Stomach (tissue), 4 donors: ENCODE measurements at regions not wholly inside any gene's neighbourhood (a gene's known extent, or its start where the extent isn't known, plus 50 kb on each side); places are given as distances from the start of the nearest gene placed in this dataset.
"Not testable (repeated sequence)": the region's sequence is repeated elsewhere in the genome, so short reads cannot be mapped to it uniquely, and the experiment has no call there.

Experiments
- CTCF ChIP-seq, 7 experiments: fragments of 450-650 bp in 4 of 7; fragments of 200-600 bp in 3 of 7; sonication (generic) in 3 of 7; IDR thresholded peaks; one replicate each; pipeline ENCODE4 v1.5.1; 2016 to 2019; ENCODE audit warnings: antibody characterized with exemption in 7 of 7, control low read depth in 2 of 7, mild to moderate bottlenecking in 1 of 7
- POLR2A ChIP-seq, 4 donors: fragments of 450-650 bp; IDR thresholded peaks; one replicate each; pipeline ENCODE4 v1.6.1; 2016; ENCODE audit warnings: antibody characterized with exemption in 4 of 4, control low read depth in 2 of 4, mild to moderate bottlenecking in 1 of 4, moderate library complexity in 1 of 4
- POLR2AphosphoS5 ChIP-seq, 3 donors: sonication (generic); formaldehyde crosslinking; IDR thresholded peaks; one replicate each; pipeline ENCODE4 v1.6.1; 2016; ENCODE audit warnings: antibody characterized with exemption in 3 of 3

GRCh38 chr16:18184755-18185154 is 151.8 kb downstream of the NPIPA8 start:
- TF ChIP-seq CTCF, POLR2A, POLR2AphosphoS5 (IDR thresholded peaks at IDR 0.05): not testable (repeated sequence)
